HepG2 (cell line): ENCODE measurements at regions not wholly inside any gene's neighbourhood (a gene's known extent, or its start where the extent isn't known, plus 50 kb on each side); places are given as distances from the start of the nearest gene placed in this dataset.

Experiments used
- ATAC-seq: fragments of 200-7000 bp; cut with Tn5 transposase; 3 replicates; pipeline ENCODE4 v1.9.1; 2020; ENCODE audit warnings: mild to moderate bottlenecking, moderate library complexity
- BruUV-seq: library from RNA; stranded (reverse); fragments of 400-500 nt; replicated peaks from 2 replicates; lab custom pipeline; 2021; lab: Mats Ljungman, UMichigan
- CTCF ChIA-PET: fragments of 300-600 bp; formaldehyde crosslinking; extraction: SDS; loops from one replicate; lab custom pipeline; 2021; ENCODE audit warnings: low total read pairs, inconsistent platforms, low intra/inter-chr PET ratio; lab: Yijun Ruan, JAX
- POLR2A ChIA-PET: fragments of 350-600 bp; sonication (Branson Sonifier 250); formaldehyde crosslinking; loops from one replicate; lab custom pipeline; 2020; ENCODE audit warnings: antibody characterized with exemption, inconsistent platforms; lab: Yijun Ruan, JAX
- DNase-seq: peaks from one replicate; pipeline ENCODE4 v3.0.0-alpha.2; 2015; ENCODE audit warnings: low spot score
- FAIRE-seq: peaks from 3 replicates; lab custom pipeline; 2011; peaks lifted over from hg19 to GRCh38; lab: Jason Lieb, UNC
- H2AFZ ChIP-seq: one replicate; pipeline ENCODE4 v1.6.1; 2011; ENCODE audit warnings: low read length, inconsistent platforms
- H3K27ac ChIP-seq: fragments of 300-600 bp; 3 replicates; pipeline ENCODE4 v1.8.0; 2011; ENCODE audit warnings: mixed run types, mild to moderate bottlenecking, mixed read lengths, low read length, inconsistent platforms; ENCODE audit not compliant: insufficient read depth; ENCODE audit errors: extremely low read length
- H3K27me3 ChIP-seq, 2 experiments: fragments of 200-600 bp in 1 of 2; 2 replicates in 1 of 2; 3 replicates in 1 of 2; pipeline versions ENCODE4 v1.6.0 to v1.8.0; 2011; ENCODE audit warnings: low read length in 2 of 2, mild to moderate bottlenecking in 2 of 2, moderate library complexity in 2 of 2, inconsistent platforms in 1 of 2; ENCODE audit not compliant: insufficient read depth in 2 of 2, control insufficient read depth in 1 of 2
- H3K36me3 ChIP-seq, 2 experiments: fragments of 200-600 bp in 1 of 2; replicated peaks in 1 of 2; 2 replicates in 1 of 2; 3 replicates in 1 of 2; pipeline versions ENCODE4 v1.5.1 to v1.8.0; 2011; ENCODE audit warnings: low read length in 2 of 2, inconsistent platforms in 1 of 2; ENCODE audit not compliant: insufficient read depth in 2 of 2, control insufficient read depth in 1 of 2
- H3K4me1 ChIP-seq: 2 replicates; pipeline ENCODE4 v1.5.1; 2012; ENCODE audit warnings: low read length, inconsistent platforms; ENCODE audit not compliant: insufficient read depth
- H3K4me2 ChIP-seq: 2 replicates; pipeline ENCODE4 v1.6.0; 2011; ENCODE audit warnings: low read depth, low read length, inconsistent platforms
- H3K4me3 ChIP-seq, 3 experiments: fragments of 200-600 bp in 1 of 3; sonication (generic), shearing (Covaris generic) in 1 of 3; replicated peaks in 1 of 3; 2 replicates each; pipeline ENCODE4 v1.5.1; 2011 to 2016; ENCODE audit warnings: low read length in 3 of 3, inconsistent platforms in 2 of 3, low read depth in 2 of 3, mild to moderate bottlenecking in 2 of 3, control low read depth in 1 of 3, mixed read lengths in 1 of 3; ENCODE audit not compliant: insufficient read depth in 1 of 3
- H3K79me2 ChIP-seq: one replicate; pipeline ENCODE4 v1.6.1; 2011; ENCODE audit warnings: low read length, inconsistent platforms; ENCODE audit not compliant: insufficient read depth
- H3K9ac ChIP-seq: 2 replicates; pipeline ENCODE4 v1.6.0; 2011; ENCODE audit warnings: mild to moderate bottlenecking, low read depth, low read length, inconsistent platforms; ENCODE audit not compliant: insufficient read depth
- H3K9me3 ChIP-seq: 2 replicates; pipeline ENCODE4 v1.5.1; 2012; ENCODE audit warnings: mild to moderate bottlenecking, low read length
- H4K20me1 ChIP-seq: 2 replicates; pipeline ENCODE4 v1.6.0; 2011; ENCODE audit warnings: inconsistent platforms, mild to moderate bottlenecking, low read length, moderate library complexity; ENCODE audit not compliant: insufficient read depth
- ELF1 ChIP-seq: sonication (generic); formaldehyde crosslinking; IDR thresholded peaks from 2 replicates; pipeline ENCODE4 v1.4.0; 2020; ENCODE audit warnings: missing genetic modification reagents
- ETV6 ChIP-seq: sonication (generic); formaldehyde crosslinking; conservative IDR thresholded peaks from 2 replicates; pipeline ENCODE4 v1.4.0; 2020; ENCODE audit warnings: missing genetic modification reagents
- MIER3 ChIP-seq: IDR thresholded peaks from 2 replicates; pipeline ENCODE4 v1.6.1; 2016; ENCODE audit warnings: missing compliant biosample characterization, borderline replicate concordance
- MYPOP ChIP-seq: sonication (generic); formaldehyde crosslinking; IDR thresholded peaks from 2 replicates; pipeline ENCODE4 v1.8.1; 2023; ENCODE audit warnings: mild to moderate bottlenecking, moderate library complexity, missing genetic modification reagents
- NONO ChIP-seq, 2 experiments: fragments of 450-650 bp in 1 of 2; sonication (generic) in 1 of 2; formaldehyde crosslinking in 1 of 2; IDR thresholded peaks in 1 of 2; conservative IDR thresholded peaks in 1 of 2; 2 replicates each; pipeline versions ENCODE4 v1.6.1 to v1.8.0; 2017 to 2022; ENCODE audit warnings: mild to moderate bottlenecking in 1 of 2, missing genetic modification reagents in 1 of 2, moderate library complexity in 1 of 2
- RBM22 ChIP-seq: fragments of 200-400 bp; formaldehyde crosslinking; optimal IDR thresholded peaks from 2 replicates; pipeline ENCODE3; 2017; ENCODE audit warnings: mild to moderate bottlenecking, low read length, moderate library complexity
- SAP130 ChIP-seq: IDR thresholded peaks from 2 replicates; pipeline ENCODE4 v1.6.1; 2016; ENCODE audit warnings: low read depth
- SOX13 ChIP-seq, 3 experiments: fragments of 450-650 bp in 1 of 3; sonication (generic) in 1 of 3; formaldehyde crosslinking in 1 of 3; IDR thresholded peaks in 2 of 3; conservative IDR thresholded peaks in 1 of 3; 2 replicates each; pipeline versions ENCODE4 v1.5.0 to v1.6.1; 2016 to 2020; ENCODE audit warnings: antibody characterized with exemption in 1 of 3, mild to moderate bottlenecking in 1 of 3, missing compliant biosample characterization in 1 of 3, missing genetic modification reagents in 1 of 3, moderate library complexity in 1 of 3
- WIZ ChIP-seq: sonication (generic); formaldehyde crosslinking; IDR thresholded peaks from 2 replicates; pipeline ENCODE4 v1.5.1; 2020; ENCODE audit warnings: mild to moderate bottlenecking, missing genetic modification reagents
- ZFYVE20 ChIP-seq: sonication (generic); formaldehyde crosslinking; IDR thresholded peaks from 2 replicates; pipeline ENCODE4 v1.8.0; 2023; ENCODE audit warnings: low read depth, mild to moderate bottlenecking, moderate library complexity, missing genetic modification reagents, borderline replicate concordance
- ZMAT3 ChIP-seq: sonication (generic); formaldehyde crosslinking; conservative IDR thresholded peaks from 2 replicates; pipeline ENCODE4 v1.7.0; 2021; ENCODE audit warnings: missing genetic modification reagents
- ZNF615 ChIP-seq: sonication (generic); formaldehyde crosslinking; IDR thresholded peaks from 2 replicates; pipeline ENCODE4 v1.5.0; 2020; ENCODE audit warnings: mild to moderate bottlenecking, missing genetic modification reagents, borderline replicate concordance
- WGBS: methylation state at CpG from one replicate; pipeline ENCODE4 v1.1.6; 2017; ENCODE audit warnings: low lambda C conversion rate; 5-methylcytosine and 5-hydroxymethylcytosine counted together
- in situ Hi-C: cut with HindIII; loops from 2 replicates; pipeline ENCODE4 v1.10.0; 2017; ENCODE audit warnings: low pct_unique_long_range_greater_than_20kb; ENCODE audit not compliant: extremely low pct_ligation_motif_present
- intact Hi-C: fragments of 100-400 bp; cut with micrococcal nuclease; formaldehyde crosslinking; loops from one replicate; pipeline ENCODE4 v1.10.0; 2022; ENCODE audit not compliant: unreplicated experiment
- TF ChIP-seq, protein P1 (sequence below): sonication (generic); formaldehyde crosslinking; IDR thresholded peaks from 2 replicates; pipeline ENCODE4 v1.4.0; 2020; ENCODE audit warnings: missing genetic modification reagents, borderline replicate concordance

DNA sequence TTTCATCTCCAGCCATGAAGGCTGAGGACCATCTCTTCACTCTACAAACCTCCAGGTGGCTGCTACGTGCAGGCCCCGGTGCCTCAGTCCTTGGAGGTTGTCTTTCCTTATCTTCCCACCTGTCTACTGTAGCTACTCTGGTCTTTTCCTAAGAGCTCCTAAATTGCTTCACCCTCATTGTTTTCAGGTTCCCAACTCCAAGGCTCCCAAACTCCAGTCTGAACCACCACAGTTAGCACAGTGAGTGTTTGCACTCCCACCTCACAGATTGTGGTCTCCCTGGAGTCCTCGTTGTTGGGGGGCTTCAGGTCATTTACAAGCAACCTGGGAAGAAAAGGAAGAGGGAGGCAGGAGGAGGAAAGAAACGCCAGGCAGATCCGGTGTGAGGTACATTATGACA, 85.3 kb downstream of the NSUN2 start:
- H3K27ac ChIP-seq = no peak overlapping the region
- H3K9me3 ChIP-seq = no peaks in the 10 kb centered on the region
- POLR2A ChIA-PET = no interaction called here
- no peaks in the 10 kb centered on the region for H3K79me2 ChIP-seq
- no peak overlapping the region for H3K4me3 ChIP-seq
- no peak for FAIRE-seq
- no peaks in the 10 kb centered on the region for H3K36me3 ChIP-seq
- no peaks in the 10 kb centered on the region for H4K20me1 ChIP-seq
- no peak for TF ChIP-seq ZNF615
- TF ChIP-seq NONO (IDR thresholded peaks at IDR 0.05) = no peak
- no peak for TF ChIP-seq NONO (CRISPR knock-in tag; conservative IDR thresholded peaks at IDR 0.05)
- TF ChIP-seq ZFYVE20 (CRISPR knock-in tag) = no peak
- no peak for TF ChIP-seq ZMAT3 (CRISPR knock-in tag)
- no peak for TF ChIP-seq MIER3 (CRISPR knock-in tag)
- TF ChIP-seq SAP130 (CRISPR knock-in tag) = no peak
- TF ChIP-seq WIZ (CRISPR knock-in tag) = no peak
- TF ChIP-seq MYPOP (CRISPR knock-in tag) = no peak
- TF ChIP-seq, protein P1, sequence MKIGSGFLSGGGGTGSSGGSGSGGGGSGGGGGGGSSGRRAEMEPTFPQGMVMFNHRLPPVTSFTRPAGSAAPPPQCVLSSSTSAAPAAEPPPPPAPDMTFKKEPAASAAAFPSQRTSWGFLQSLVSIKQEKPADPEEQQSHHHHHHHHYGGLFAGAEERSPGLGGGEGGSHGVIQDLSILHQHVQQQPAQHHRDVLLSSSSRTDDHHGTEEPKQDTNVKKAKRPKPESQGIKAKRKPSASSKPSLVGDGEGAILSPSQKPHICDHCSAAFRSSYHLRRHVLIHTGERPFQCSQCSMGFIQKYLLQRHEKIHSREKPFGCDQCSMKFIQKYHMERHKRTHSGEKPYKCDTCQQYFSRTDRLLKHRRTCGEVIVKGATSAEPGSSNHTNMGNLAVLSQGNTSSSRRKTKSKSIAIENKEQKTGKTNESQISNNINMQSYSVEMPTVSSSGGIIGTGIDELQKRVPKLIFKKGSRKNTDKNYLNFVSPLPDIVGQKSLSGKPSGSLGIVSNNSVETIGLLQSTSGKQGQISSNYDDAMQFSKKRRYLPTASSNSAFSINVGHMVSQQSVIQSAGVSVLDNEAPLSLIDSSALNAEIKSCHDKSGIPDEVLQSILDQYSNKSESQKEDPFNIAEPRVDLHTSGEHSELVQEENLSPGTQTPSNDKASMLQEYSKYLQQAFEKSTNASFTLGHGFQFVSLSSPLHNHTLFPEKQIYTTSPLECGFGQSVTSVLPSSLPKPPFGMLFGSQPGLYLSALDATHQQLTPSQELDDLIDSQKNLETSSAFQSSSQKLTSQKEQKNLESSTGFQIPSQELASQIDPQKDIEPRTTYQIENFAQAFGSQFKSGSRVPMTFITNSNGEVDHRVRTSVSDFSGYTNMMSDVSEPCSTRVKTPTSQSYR (CRISPR knock-in tag) = no peak
- no peak for TF ChIP-seq ETV6 (CRISPR knock-in tag)
- no peak for TF ChIP-seq SOX13 (IDR thresholded peaks at IDR 0.05)
- no peak for TF ChIP-seq SOX13 (CRISPR knock-in tag; conservative IDR thresholded peaks at IDR 0.05 in 1 of 2, IDR thresholded peaks at IDR 0.05 in 1 of 2)
- no peak for TF ChIP-seq RBM22
- no peak for TF ChIP-seq ELF1 (CRISPR knock-in tag)
- TF ChIP-seq, all 625 proteins: peak for 0
- Histone ChIP-seq H3K4me1 (no peaks in the 10 kb centered on the region), H3K4me2 (no peak overlapping the region), H3K27me3 (peaks cover 0 to 16% of the 10 kb centered on the region in 2 experiments; a peak in 3 of 5 replicates), H3K9ac (no peak overlapping the region), H2AFZ (no peak overlapping the region)
- in situ Hi-C loops = no loop called here
- BruUV-seq = no TSS peak
- CTCF ChIA-PET = no interaction called here
- DNase-seq = no peak
- WGBS = 45% methylated on average over 5 of the region's 5 CpGs
- intact Hi-C loops = no loop called here
- ATAC-seq = no peak
